Activated CD4-positive, alpha-beta T cell treated with anti-CD3 and anti-CD28 coated beads, Interleukin-2, amount 50 U/mL, for 1 hour (primary cell): ENCODE measurements at regions not wholly inside any gene's neighbourhood (a gene's known extent, or its start where the extent isn't known, plus 50 kb on each side); places are given as distances from the start of the nearest gene placed in this dataset.

Source experiments
- DNase-seq: peaks from one replicate; pipeline ENCODE4 v3.0.0-alpha.2; 2020

- DNase-seq, result no peak
These were observed 72.6 kb downstream of the RBFOX3 start for GRCh38 chr17:79538291-79538690.

DNA sequence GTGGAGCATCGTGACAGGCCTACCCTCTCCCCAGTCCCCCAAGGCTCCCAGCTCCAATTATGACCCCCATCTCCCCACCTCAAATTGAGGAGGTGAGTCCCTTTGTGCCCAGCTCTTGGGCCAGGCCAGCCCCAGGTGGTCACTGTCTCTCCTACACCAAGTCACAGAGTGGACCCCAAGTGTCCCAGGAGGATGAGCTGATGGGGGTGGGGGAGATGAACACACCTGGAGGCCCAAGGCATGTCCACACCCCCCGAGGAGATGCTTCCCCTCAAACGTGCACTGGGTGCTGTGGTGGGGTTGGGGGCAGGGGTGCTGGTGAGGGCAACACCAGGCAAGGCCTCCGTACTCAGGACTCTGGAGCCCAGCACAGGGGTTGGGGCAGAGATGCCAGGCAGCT, 73.2 kb downstream of the RBFOX3 start:
- no peak for DNase-seq

- no peak for DNase-seq
These were observed 73.8 kb downstream of the RBFOX3 start for GRCh38 chr17:79537061-79537460.

- DNase-seq, result no peak
These were observed 74.5 kb downstream of the RBFOX3 start for GRCh38 chr17:79536212-79536840.

GRCh38 chr17:79535728-79536025, 75.2 kb downstream of the RBFOX3 start:
- DNase-seq, result no peak

DNA sequence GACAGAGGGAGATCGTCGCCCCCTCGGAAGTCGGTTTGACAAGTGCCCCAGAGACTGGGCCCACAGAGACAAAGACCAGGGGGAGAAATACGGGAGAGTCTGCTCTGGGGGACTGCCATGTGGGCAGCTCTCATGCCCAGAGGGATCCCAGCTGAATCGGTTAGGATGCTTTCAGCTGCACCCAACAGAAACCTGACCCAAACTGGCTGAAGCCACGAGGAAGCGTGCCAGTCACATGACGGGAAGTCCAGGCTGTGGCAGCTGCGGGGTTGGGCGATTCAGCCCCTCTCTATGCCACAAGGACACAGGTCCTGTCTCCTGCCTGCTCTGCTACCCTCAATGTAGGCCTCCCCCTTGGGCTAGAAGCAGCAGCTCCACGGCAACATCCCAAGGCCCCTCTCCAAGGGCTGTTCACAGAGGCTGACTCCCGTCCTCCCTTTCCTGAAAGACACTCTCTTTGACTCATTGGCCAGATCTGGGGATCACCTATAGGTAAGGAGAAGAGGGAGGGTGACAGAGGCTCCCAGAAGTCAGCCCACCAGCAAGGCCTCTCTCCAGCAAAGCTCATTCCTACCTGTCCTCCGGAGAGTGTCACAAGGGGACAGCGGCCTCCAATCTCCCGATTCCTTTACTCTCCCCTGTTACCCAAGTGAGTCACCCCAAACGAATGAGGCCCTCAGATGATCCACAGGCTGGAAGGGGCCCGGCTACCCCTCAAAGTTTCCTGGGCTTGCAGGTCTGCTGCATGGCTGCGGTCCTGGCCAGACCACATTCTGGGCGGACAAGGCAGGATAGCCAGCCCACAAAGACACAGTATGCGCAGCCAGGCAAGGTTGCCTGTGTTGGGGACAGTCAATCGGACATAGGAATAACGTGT, 75.8 kb downstream of the RBFOX3 start:
- DNase-seq, result no peak

DNA sequence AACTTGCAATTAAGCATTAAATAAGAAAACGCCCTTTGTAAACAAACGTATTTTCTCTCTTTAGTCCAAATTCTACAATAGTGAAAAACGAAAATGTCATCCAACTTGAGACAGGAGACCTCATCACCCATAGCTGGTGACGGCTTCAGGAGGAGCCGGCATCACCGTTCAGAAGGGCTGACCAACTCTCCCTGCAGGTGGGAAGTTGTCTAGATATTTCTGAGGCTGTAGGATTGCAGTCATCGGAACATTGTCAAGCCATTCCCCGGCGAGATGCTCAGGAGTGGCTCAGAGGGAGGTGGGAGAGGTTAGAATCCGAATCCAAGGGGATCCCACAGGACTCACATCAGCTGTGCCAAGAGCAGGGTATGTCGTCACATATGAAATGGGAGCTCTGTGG, 76.7 kb downstream of the RBFOX3 start:
- DNase-seq, result no peak

- no peak for DNase-seq
These were observed 77.7 kb downstream of the RBFOX3 start for GRCh38 chr17:79533116-79533515.

DNA sequence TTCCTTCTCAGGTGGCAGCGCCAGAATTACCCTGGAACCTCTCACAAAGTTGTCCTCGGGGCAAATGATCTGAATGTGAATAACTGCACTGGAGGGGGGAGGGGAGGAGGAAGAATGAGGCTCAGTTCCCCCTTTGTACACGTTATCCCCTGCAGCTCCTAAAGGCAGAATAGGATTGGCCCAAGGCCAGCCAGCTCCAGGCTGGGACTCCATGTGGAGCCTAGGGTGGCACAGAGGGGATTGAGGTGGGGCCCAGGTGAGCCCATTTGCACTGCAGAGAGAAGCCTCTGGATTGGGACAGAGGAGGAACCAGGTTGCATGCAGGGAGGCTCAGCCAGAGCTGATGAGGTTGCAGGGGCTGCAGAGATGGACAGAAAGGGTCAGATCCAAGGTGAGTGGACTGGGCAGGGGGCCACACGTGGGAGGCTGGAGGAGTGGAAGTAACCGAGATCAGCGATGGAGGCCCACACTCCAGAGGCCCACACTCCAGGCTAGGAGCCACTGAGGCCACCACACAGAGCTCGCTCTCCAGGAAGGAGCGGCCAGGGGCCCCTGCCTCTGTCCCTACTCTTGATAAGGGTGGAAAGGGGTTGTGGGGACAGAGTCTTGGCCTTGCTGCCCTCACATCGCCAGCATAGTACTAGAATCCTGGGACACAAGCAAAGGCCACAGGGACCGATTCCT, 78.6 kb downstream of the RBFOX3 start:
- no peak for DNase-seq

DNA sequence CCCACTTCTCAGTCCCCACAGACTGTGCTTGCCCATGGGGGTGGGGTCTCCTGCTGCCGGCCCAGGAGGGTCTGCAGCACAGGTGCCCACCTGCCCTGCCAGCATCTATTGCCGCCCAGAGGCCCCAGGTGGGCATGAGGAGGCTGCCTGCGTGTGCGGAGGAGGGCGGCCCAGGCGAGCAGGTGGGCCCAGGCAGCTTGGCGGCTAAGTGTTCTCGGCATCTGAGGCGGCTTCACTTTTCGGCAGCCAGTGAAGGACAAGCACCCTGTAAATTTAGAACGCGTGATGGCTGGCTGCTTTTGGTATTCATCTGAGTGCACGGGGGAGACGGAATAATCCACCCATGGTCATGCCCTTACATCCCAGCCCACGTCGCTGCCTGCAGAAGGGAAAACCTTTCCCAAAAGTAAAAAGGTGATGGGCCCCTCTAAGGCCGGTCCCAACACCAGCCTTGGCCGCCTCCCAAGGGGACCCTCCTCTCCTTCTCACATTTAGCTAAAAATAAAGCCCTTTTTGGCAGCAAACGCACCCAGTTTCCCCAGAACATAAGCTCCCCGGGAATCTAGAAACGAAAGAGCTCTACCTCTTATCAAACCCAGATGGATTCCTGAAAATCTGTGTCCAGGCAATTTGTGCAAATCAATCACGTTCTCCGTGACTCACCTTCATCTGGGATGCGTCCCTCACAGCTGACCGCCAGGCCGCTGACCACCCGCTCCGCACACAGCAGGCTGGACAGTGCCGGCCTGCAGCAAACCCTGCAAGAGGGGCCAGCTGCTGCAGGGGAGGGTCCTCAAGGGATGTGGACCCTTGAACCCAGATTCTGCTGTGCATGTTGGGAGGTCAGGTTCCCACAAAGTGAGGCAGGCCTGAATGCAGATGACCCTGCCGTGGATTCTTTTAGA, 79.4 kb downstream of the RBFOX3 start:
- DNase-seq, result no peak

GRCh38 chr17:79530361-79531105, 80.3 kb downstream of the RBFOX3 start:
- no peak for DNase-seq

- DNase-seq, result no peak
These were observed 81.2 kb downstream of the RBFOX3 start for GRCh38 chr17:79529661-79530081.

DNA sequence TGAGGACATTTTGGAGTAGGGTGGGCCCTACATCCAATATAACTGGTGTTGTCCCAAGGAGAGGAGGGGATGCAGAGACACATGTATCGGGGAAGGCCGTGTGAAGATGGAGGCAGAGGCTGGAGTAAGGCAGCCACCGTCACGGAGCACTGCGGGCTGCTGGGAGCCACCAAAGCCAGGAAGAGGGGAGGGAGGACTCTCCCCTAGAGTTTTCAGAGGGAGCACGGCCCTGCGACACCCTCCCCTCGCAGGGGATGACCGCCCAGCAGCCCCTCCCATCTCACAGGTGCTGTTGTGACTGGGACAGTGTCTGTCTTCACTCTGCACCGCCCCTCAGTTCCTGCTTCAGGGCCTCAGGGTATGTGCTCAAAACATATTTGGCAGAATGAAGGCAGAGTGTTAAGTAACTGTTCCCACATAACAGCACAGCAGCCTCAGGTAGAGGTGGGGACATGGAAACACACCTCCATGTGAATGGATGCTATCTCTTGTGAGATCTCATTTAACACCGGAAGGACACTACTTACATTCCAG, 82.2 kb downstream of the RBFOX3 start:
- no peak for DNase-seq

DNA sequence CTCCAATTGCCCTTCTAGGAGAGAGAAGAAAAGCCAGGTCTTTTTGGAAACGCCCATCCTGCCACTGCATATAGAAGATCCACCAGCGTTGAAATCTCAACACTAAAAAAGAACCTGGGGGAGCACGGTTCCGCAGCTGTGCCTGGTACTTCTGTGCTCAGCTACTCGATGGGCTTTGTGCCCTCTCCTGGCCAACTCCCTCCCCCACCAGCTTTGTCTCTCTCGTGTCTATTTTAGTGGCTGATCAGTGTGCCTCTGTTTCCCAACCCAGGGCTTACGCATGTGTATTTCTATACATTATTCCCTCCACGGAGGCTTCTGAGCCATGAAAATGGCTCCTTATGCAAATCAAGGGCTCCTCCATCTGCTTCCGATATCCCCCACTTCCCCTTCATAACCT, 83.5 kb downstream of the RBFOX3 start:
- DNase-seq, result no peak

DNA sequence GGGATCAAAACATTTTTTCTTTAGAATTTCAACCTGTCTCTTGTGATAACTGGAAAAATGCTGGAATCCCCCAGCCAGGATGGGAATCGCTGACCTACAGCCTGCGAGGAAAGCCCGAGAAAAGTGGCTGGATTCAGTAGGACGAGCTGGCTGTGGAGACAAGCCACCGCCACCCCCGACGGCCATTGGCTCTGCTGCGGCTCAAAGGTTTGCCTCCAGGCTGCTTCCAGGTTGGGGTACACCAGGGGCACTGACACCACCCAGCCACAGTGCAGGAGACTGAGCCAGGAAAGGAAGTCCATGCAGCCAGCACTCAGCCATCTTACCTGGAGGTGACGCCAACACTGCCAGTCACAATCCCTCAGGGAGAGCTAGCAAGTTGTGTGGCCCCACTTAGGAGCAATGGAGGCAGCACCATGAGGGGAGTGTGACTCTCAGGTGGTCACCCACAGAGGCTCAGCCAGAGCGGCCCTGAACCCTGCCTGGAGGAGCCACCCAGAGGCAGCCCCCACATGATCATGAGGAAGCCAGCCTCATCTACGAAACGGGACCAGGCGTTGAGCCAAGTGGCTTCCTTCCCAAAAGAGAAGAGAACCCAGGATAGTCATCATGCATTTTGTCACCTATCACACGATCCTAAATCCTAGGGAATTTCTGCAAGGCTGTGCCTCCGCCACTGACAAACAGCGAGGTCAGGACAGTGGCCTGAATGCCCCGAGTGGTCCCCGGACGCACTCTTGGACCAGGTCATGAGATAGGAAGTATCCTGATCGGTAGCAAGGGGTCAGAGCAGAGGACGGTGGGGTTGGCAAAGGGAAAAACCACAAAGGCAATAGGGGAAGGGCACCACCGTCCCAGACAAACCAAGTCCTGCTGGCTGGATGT, 84.8 kb downstream of the RBFOX3 start:
- DNase-seq, result no peak

DNA sequence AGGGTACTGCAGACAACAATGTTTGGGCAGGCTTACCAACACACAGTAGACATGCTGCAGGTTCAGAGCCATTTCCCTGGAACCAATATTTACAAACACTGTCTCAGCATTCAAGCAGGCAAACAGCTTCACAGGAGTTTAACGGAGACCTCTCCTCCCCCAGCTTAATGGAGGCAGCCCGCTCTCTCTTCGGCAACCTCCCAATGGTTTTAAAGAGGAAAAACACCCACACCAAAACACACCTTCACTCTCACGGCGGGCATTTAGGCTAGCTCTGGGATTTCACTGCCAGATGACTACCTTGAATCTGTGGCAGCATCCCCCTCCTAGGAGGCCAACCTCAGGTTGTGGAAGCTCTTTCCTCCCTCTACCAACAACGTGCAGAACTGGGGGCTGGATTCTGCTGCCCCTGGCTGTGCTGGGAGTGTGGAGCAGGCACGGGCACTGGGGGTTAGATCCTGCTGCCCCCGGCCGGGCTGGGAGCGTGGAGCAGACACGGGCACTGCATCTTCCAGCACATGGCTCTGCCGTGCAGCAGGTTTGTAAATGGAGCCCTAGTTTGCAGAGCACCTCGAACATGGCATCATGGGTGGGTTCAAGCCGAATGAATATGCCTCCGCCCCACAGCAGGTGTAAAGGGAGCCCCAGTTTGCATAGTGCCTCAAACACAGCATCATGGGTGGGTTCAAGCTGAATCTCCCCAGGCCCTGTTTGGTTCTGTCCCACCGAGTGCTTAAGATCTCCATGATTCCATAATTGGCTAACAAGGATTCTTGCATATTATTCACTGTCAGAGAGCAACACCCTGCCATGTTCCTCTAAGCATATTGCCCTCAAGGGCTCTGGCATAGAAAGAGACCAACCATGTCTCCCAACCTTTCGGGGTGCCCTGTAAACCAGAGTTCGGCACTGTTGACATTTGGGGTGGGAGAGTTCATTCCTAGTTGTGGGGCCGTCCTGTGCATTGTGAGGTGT, 86.4 kb downstream of the RBFOX3 start:
- DNase-seq, result no peak

DNA sequence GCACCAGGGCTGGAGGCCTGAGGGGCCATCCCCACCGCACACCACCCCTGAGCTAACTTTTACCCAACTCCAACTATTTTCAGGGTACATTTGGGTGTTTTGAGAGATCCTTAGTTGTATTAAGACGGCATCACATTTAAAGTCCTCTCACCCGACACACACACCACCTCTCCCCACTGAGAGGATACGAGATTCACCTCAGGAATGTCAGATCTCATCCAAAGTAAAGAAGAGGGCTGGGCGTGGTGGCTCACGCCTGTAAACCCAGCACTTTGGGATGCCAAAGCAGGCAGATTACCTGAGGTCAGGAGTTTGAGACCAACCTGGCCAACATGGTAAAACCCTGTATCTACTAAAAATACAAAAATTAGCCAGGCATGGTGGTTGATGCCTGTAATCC, 88.4 kb downstream of the RBFOX3 start:
- DNase-seq, result no peak

- DNase-seq, result no peak
These were observed 89.6 kb downstream of the RBFOX3 start for GRCh38 chr17:79521225-79521624.
